CD14-positive monocyte (primary cell): ENCODE measurements at regions not wholly inside any gene's neighbourhood (a gene's known extent, or its start where the extent isn't known, plus 50 kb on each side); places are given as distances from the start of the nearest gene placed in this dataset.

Experiments
- DNase-seq, 3 donors: peaks; one replicate each; pipeline ENCODE4 v3.0.0-alpha.2; 2011 to 2022
- H2AFZ ChIP-seq: 2 replicates; pipeline ENCODE4 v1.6.0; 2012; ENCODE audit warnings: mild to moderate bottlenecking, low read depth, low read length, inconsistent platforms; ENCODE audit not compliant: insufficient read depth, poor library complexity, severe bottlenecking
- H3K27ac ChIP-seq, 2 donors: 1 replicate in 1 of 2; 2 replicates in 1 of 2; pipeline ENCODE4 v1.5.1; 2012 to 2013; ENCODE audit warnings: low read length in 2 of 2, control low read depth in 1 of 2, inconsistent platforms in 1 of 2, low read depth in 1 of 2, mild to moderate bottlenecking in 1 of 2
- H3K27me3 ChIP-seq, 2 donors: one replicate each; pipeline versions ENCODE4 v1.6.0 to v1.6.1; 2011 to 2013; ENCODE audit warnings: low read length in 2 of 2; ENCODE audit not compliant: control insufficient read depth in 2 of 2, insufficient read depth in 2 of 2
- H3K36me3 ChIP-seq, 2 donors: replicated peaks in 1 of 2; 1 replicate in 1 of 2; 2 replicates in 1 of 2; pipeline versions ENCODE4 v1.5.1 to v1.6.1; 2012 to 2013; ENCODE audit warnings: low read length in 2 of 2, control low read depth in 1 of 2, inconsistent platforms in 1 of 2, mild to moderate bottlenecking in 1 of 2; ENCODE audit not compliant: insufficient read depth in 2 of 2, control insufficient read depth in 1 of 2
- H3K4me1 ChIP-seq, 2 donors: 1 replicate in 1 of 2; 2 replicates in 1 of 2; pipeline versions ENCODE4 v1.5.1 to v1.6.1; 2012 to 2013; ENCODE audit warnings: low read length in 2 of 2, control low read depth in 1 of 2, inconsistent platforms in 1 of 2, mild to moderate bottlenecking in 1 of 2, moderate library complexity in 1 of 2; ENCODE audit not compliant: insufficient read depth in 2 of 2, control insufficient read depth in 1 of 2
- H3K4me2 ChIP-seq: replicated peaks from 2 replicates; pipeline ENCODE3; 2012; ENCODE audit warnings: low read length, moderate library complexity, mild to moderate bottlenecking; ENCODE audit not compliant: poor library complexity, severe bottlenecking; ENCODE audit errors: extremely low read depth
- H3K4me3 ChIP-seq, 3 experiments: fragments of 200-600 bp in 1 of 3; sonication (generic) in 1 of 3; replicated peaks in 1 of 3; 1 replicate in 2 of 3; 2 replicates in 1 of 3; pipeline ENCODE4 v1.5.1; 2011 to 2013; ENCODE audit warnings: low read length in 3 of 3, mild to moderate bottlenecking in 3 of 3, control low read depth in 2 of 3, low read depth in 2 of 3, inconsistent platforms in 1 of 3, moderate library complexity in 1 of 3
- H3K79me2 ChIP-seq: 2 replicates; pipeline ENCODE4 v1.6.0; 2012; ENCODE audit warnings: mild to moderate bottlenecking, control low read depth, inconsistent platforms, low read length, moderate library complexity; ENCODE audit not compliant: insufficient read depth
- H3K9ac ChIP-seq: 2 replicates; pipeline ENCODE4 v1.6.0; 2017; ENCODE audit warnings: low read length, mild to moderate bottlenecking; ENCODE audit not compliant: insufficient read depth, poor library complexity, severe bottlenecking
- H3K9me3 ChIP-seq, 2 donors: replicated peaks in 1 of 2; 1 replicate in 1 of 2; 2 replicates in 1 of 2; pipeline versions ENCODE4 v1.5.1 to v1.6.1; 2012 to 2013; ENCODE audit warnings: low read length in 2 of 2, control low read depth in 1 of 2; ENCODE audit not compliant: control insufficient read depth in 1 of 2, insufficient read depth in 1 of 2
- H4K20me1 ChIP-seq: 2 replicates; pipeline ENCODE4 v1.6.0; 2012; ENCODE audit warnings: mild to moderate bottlenecking, low read length, control low read depth, moderate library complexity; ENCODE audit not compliant: insufficient read depth
- H3K27ac Mint-ChIP-seq, 7 donors: one replicate each; pipeline ENCODE4 v1.8.0; 2020; ENCODE audit warnings: mild to moderate bottlenecking in 7 of 7, mixed read lengths in 7 of 7, moderate library complexity in 6 of 7, inconsistent platforms in 2 of 7
- H3K27me3 Mint-ChIP-seq, 3 donors: one replicate each; pipeline ENCODE4 v1.8.0; 2021 to 2022; ENCODE audit warnings: low read depth in 3 of 3, mild to moderate bottlenecking in 3 of 3, mixed read lengths in 3 of 3, moderate library complexity in 3 of 3, inconsistent platforms in 1 of 3
- H3K36me3 Mint-ChIP-seq, 2 donors: one replicate each; pipeline ENCODE4 v1.8.0; 2020; ENCODE audit warnings: mixed read lengths in 2 of 2, inconsistent platforms in 1 of 2, mild to moderate bottlenecking in 1 of 2
- H3K4me1 Mint-ChIP-seq: one replicate; pipeline ENCODE4 v1.8.0; 2020; ENCODE audit warnings: mild to moderate bottlenecking, mixed read lengths
- H3K4me3 Mint-ChIP-seq, 2 donors: one replicate each; pipeline ENCODE4 v1.8.0; 2020; ENCODE audit warnings: mild to moderate bottlenecking in 2 of 2, mixed read lengths in 2 of 2, moderate library complexity in 1 of 2
- H3K9me3 Mint-ChIP-seq, 7 donors: one replicate each; pipeline ENCODE4 v1.8.0; 2020 to 2022; ENCODE audit warnings: mixed read lengths in 7 of 7, mild to moderate bottlenecking in 6 of 7, moderate library complexity in 6 of 7, inconsistent platforms in 2 of 7
- CTCF ChIP-seq: fragments of 200-600 bp; IDR thresholded peaks from one replicate; pipeline ENCODE4 v1.8.0; 2022; ENCODE audit warnings: antibody characterized with exemption, mild to moderate bottlenecking
- WGBS: methylation state at CpG from one replicate; pipeline ENCODE4 v1.1.5; 2013; ENCODE audit warnings: missing lambda C conversion rate; ENCODE audit not compliant: insufficient coverage; 5-methylcytosine and 5-hydroxymethylcytosine counted together
- intact Hi-C, 2 donors: fragments of 100-400 bp; cut with micrococcal nuclease; formaldehyde crosslinking; loops; one replicate each; pipeline versions ENCODE4 v1.15.0 to v1.15.1; 2023

- Histone ChIP-seq H3K79me2 (no peaks in the 10 kb centered on the region), H3K4me1 (no peaks in the 10 kb centered on the region), H3K9me3 (no peaks in the 10 kb centered on the region), H4K20me1 (no peaks in the 10 kb centered on the region), H3K36me3 (no peaks in the 10 kb centered on the region), H2AFZ (no peak overlapping the region), H3K4me2 (no peak overlapping the region), H3K9ac (no peak overlapping the region), H3K27me3 (no peaks in the 10 kb centered on the region), H3K4me3 (no peak overlapping the region), H3K27ac (no peak overlapping the region)
- H3K27me3 Mint-ChIP-seq: peaks cover 0 to 3% (median 0%) of the 10 kb centered on the region in 3 donors
- H3K9me3 Mint-ChIP-seq: peaks cover 0 to 6% (median 0%) of the 10 kb centered on the region in 7 donors
- no peak overlapping the region for H3K27ac Mint-ChIP-seq
- no peak overlapping the region for H3K4me3 Mint-ChIP-seq
- no peak for TF ChIP-seq CTCF
- 83% methylated on average over 2 of the region's 2 CpGs for WGBS
- no peak for DNase-seq
- no peaks in the 10 kb centered on the region for H3K4me1 Mint-ChIP-seq
- H3K36me3 Mint-ChIP-seq: no peaks in the 10 kb centered on the region
- intact Hi-C loops: no loop called here
These were observed 396.3 kb downstream of the LIG4 start for GRCh38 chr13:107819071-107819470.

GRCh38 chr13:107817647-107818287 is 397.6 kb downstream of the LIG4 start:
- H3K27ac Mint-ChIP-seq: no peak overlapping the region

More at GRCh38 chr13:107817647-107818287, 397.6 kb downstream of the LIG4 start:
- Histone ChIP-seq H2AFZ (no peak overlapping the region), H3K4me3 (no peak overlapping the region), H3K27me3 (no peaks in the 10 kb centered on the region), H3K9me3 (no peaks in the 10 kb centered on the region), H3K4me1 (no peaks in the 10 kb centered on the region), H4K20me1 (no peaks in the 10 kb centered on the region), H3K27ac (no peak overlapping the region), H3K79me2 (no peaks in the 10 kb centered on the region), H3K9ac (no peak overlapping the region), H3K36me3 (no peaks in the 10 kb centered on the region), H3K4me2 (no peak overlapping the region)
- no peak for DNase-seq
- Mint-ChIP-seq H3K4me3 (no peak overlapping the region), H3K27me3 (peaks cover 0 to 3% (median 0%) of the 10 kb centered on the region in 3 donors), H3K4me1 (no peaks in the 10 kb centered on the region), H3K9me3 (peaks cover 0 to 5% (median 0%) of the 10 kb centered on the region in 7 donors), H3K36me3 (no peaks in the 10 kb centered on the region)
- WGBS: 79% methylated on average over 3 of the region's 6 CpGs
- intact Hi-C loops: no loop called here
- no peak for TF ChIP-seq CTCF
